ENCODE measurements at regions not wholly inside any gene's neighbourhood (a gene's known extent, or its start where the extent isn't known, plus 50 kb on each side); places are given as distances from the start of the nearest gene placed in this dataset.

DNA sequence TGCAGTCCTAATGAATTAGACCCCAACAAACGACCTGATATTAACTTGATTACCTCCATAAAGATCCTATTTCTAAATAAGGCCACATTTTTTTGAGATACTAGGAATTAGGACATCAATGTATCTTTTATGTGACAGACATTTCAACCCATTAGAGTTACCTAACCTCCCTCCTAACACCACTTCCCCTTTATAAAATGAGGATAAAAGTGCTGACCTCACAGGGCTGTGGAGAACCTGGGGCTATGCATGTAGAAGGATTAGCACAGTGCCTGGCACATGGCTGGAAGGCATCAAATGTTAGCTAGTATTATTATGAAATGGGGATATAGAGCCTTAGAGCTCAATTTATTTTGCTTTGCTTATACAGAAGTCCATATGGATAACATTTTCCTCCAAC is 53.5 kb upstream of the LRRN1 start:
- Histone ChIP-seq H3K4me1 (ENCODE audit: control insufficient read depth, insufficient read depth, low read length) (no peaks in the 10 kb centered on the region), H3K4me3 (ENCODE audit: low read depth, low read length) (no peak overlapping the region), H3K27ac (ENCODE audit: low read depth, low read length) (no peak overlapping the region), H3K9me3 (ENCODE audit: control insufficient read depth, insufficient read depth, low read depth, low read length) (no peaks in the 10 kb centered on the region), H3K36me3 (ENCODE audit: control insufficient read depth, insufficient read depth, low read length) (no peaks in the 10 kb centered on the region), H3K27me3 (ENCODE audit: control insufficient read depth, insufficient read depth, low read length) (no peaks in the 10 kb centered on the region), H3K9ac (ENCODE audit: low read length) (no peak overlapping the region)

GRCh38 chr3:3744826-3745225 is 54.4 kb upstream of the LRRN1 start:
- H3K9me3 ChIP-seq (ENCODE audit: control insufficient read depth, insufficient read depth, low read depth, low read length), result no peaks in the 10 kb centered on the region
- no peaks in the 10 kb centered on the region for H3K36me3 ChIP-seq (ENCODE audit: control insufficient read depth, insufficient read depth, low read length)
- no peaks in the 10 kb centered on the region for H3K4me1 ChIP-seq (ENCODE audit: control insufficient read depth, insufficient read depth, low read length)
- H3K27me3 ChIP-seq (ENCODE audit: control insufficient read depth, insufficient read depth, low read length), result no peaks in the 10 kb centered on the region
- no peak overlapping the region for H3K9ac ChIP-seq (ENCODE audit: low read length)
- H3K27ac ChIP-seq (ENCODE audit: low read depth, low read length), result no peak overlapping the region
- no peak overlapping the region for H3K4me3 ChIP-seq (ENCODE audit: low read depth, low read length)

DNA sequence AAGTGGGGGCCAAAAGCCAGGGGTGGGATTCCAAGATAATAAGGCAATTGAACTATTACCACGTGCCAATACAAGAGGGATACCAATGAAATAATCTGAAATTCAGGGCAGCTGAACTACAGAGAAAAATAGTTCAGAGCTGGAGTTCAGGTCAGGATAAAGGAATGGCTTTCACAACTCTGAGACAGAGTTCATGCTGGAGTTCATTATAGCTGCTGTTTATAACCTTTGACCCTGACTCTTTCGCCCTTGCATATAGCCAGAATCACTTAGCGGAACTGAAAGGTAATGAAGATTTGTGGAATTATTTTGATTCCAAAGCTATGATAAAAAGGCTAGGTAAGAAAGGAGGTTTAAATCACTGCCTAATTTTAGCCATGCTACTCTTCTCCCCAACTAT is 55.5 kb upstream of the LRRN1 start:
- no peaks in the 10 kb centered on the region for H3K9me3 ChIP-seq (ENCODE audit: control insufficient read depth, insufficient read depth, low read depth, low read length)
- H3K4me3 ChIP-seq (ENCODE audit: low read depth, low read length), result no peak overlapping the region
- no peak overlapping the region for H3K9ac ChIP-seq (ENCODE audit: low read length)
- no peaks in the 10 kb centered on the region for H3K36me3 ChIP-seq (ENCODE audit: control insufficient read depth, insufficient read depth, low read length)
- no peaks in the 10 kb centered on the region for H3K27me3 ChIP-seq (ENCODE audit: control insufficient read depth, insufficient read depth, low read length)
- H3K27ac ChIP-seq (ENCODE audit: low read depth, low read length), result no peak overlapping the region
- peaks cover 6% of the 10 kb centered on the region; the same call in 1 of the 2 replicates for H3K4me1 ChIP-seq (ENCODE audit: control insufficient read depth, insufficient read depth, low read length)

DNA sequence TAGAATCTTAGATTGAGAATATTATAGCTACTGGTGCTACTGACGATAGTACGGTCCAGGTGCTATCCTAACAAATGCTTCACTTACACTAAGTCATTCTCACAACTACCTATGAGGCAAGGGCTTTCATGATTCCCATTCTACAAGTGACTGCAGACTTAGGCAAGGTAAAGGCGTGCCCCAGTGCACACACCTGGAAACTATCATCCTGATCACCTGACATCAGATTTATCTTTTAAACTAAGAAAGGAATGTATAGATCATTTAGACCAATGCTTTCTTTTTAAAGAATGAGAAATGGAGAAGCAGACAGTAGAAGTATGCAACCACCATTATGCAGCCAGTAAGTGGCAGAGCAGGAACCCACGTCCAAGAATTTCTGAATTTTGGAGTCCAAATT is 59.2 kb upstream of the LRRN1 start:
- H3K9me3 ChIP-seq (ENCODE audit: control insufficient read depth, insufficient read depth, low read depth, low read length), result no peaks in the 10 kb centered on the region
- H3K9ac ChIP-seq (ENCODE audit: low read length), result no peak overlapping the region
- no peak overlapping the region for H3K27ac ChIP-seq (ENCODE audit: low read depth, low read length)
- no peaks in the 10 kb centered on the region for H3K27me3 ChIP-seq (ENCODE audit: control insufficient read depth, insufficient read depth, low read length)
- no peak overlapping the region for H3K4me3 ChIP-seq (ENCODE audit: low read depth, low read length)
- H3K36me3 ChIP-seq (ENCODE audit: control insufficient read depth, insufficient read depth, low read length), result no peaks in the 10 kb centered on the region
- H3K4me1 ChIP-seq (ENCODE audit: control insufficient read depth, insufficient read depth, low read length), result peaks cover 6% of the 10 kb centered on the region; the same call in 1 of the 2 replicates

- Histone ChIP-seq H3K27me3 (ENCODE audit: control insufficient read depth, insufficient read depth, low read length) (no peaks in the 10 kb centered on the region), H3K36me3 (ENCODE audit: control insufficient read depth, insufficient read depth, low read length) (no peaks in the 10 kb centered on the region), H3K9ac (ENCODE audit: low read length) (no peak overlapping the region), H3K27ac (ENCODE audit: low read depth, low read length) (no peak overlapping the region), H3K9me3 (ENCODE audit: control insufficient read depth, insufficient read depth, low read depth, low read length) (no peaks in the 10 kb centered on the region), H3K4me3 (ENCODE audit: low read depth, low read length) (no peak overlapping the region), H3K4me1 (ENCODE audit: control insufficient read depth, insufficient read depth, low read length) (peaks cover 6% of the 10 kb centered on the region; the same call in 1 of the 2 replicates)
Observed at GRCh38 chr3:3739330-3740060, 59.7 kb upstream of the LRRN1 start.

DNA sequence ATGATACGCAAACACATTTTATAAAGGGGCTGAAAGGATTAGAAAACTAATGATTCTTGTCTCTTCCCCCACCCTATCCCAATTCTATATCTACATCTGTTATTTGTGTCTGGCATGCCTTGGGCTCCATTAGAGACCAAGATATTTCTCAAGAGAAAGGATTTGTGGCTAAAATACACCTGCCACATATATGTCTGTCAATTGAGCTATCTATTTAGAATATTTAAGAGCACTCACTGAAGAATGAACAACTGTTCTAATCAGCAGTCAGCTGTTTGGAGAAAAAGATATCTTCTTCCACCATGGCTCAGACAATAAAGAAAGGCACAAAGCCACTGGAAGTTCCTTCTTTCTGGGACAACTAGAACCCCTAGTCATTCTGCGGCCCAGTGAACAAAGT is 61.7 kb upstream of the LRRN1 start:
- Histone ChIP-seq H3K9ac (ENCODE audit: low read length) (no peak overlapping the region), H3K4me3 (ENCODE audit: low read depth, low read length) (no peak overlapping the region), H3K27me3 (ENCODE audit: control insufficient read depth, insufficient read depth, low read length) (no peaks in the 10 kb centered on the region), H3K9me3 (ENCODE audit: control insufficient read depth, insufficient read depth, low read depth, low read length) (no peaks in the 10 kb centered on the region), H3K4me1 (ENCODE audit: control insufficient read depth, insufficient read depth, low read length) (peaks cover 6% of the 10 kb centered on the region; the same call in 1 of the 2 replicates), H3K27ac (ENCODE audit: low read depth, low read length) (no peak overlapping the region), H3K36me3 (ENCODE audit: control insufficient read depth, insufficient read depth, low read length) (no peaks in the 10 kb centered on the region)

DNA sequence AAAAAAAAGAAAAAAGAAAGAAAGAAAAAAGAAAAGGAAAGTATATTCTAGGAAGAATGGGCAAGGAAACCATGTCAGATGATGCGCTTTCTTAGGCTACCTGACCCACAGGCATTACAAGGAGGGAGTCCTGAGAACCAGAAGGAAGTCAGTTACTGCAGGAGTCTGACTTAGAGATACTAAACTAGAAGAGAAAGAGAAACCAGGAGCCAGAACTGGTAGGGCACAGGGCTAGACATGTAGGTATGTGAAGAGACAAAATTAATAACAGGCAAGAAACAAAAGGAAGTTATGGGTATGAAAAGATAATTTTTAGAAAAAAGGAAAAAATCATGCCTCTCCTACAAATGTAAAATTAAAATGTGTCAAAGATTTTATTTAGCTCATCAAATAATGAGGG is 63.3 kb upstream of the LRRN1 start:
- Histone ChIP-seq H3K4me3 (ENCODE audit: low read depth, low read length) (no peak overlapping the region), H3K27ac (ENCODE audit: low read depth, low read length) (no peak overlapping the region), H3K9me3 (ENCODE audit: control insufficient read depth, insufficient read depth, low read depth, low read length) (no peaks in the 10 kb centered on the region), H3K9ac (ENCODE audit: low read length) (no peak overlapping the region), H3K36me3 (ENCODE audit: control insufficient read depth, insufficient read depth, low read length) (no peaks in the 10 kb centered on the region), H3K27me3 (ENCODE audit: control insufficient read depth, insufficient read depth, low read length) (no peaks in the 10 kb centered on the region), H3K4me1 (ENCODE audit: control insufficient read depth, insufficient read depth, low read length) (peaks cover 6% of the 10 kb centered on the region; the same call in 1 of the 2 replicates)

GRCh38 chr3:3734881-3735280 is 64.3 kb upstream of the LRRN1 start:
- no peaks in the 10 kb centered on the region for H3K27me3 ChIP-seq (ENCODE audit: control insufficient read depth, insufficient read depth, low read length)
- no peak overlapping the region for H3K27ac ChIP-seq (ENCODE audit: low read depth, low read length)
- peaks cover 6% of the 10 kb centered on the region; the same call in 1 of the 2 replicates for H3K4me1 ChIP-seq (ENCODE audit: control insufficient read depth, insufficient read depth, low read length)
- H3K9me3 ChIP-seq (ENCODE audit: control insufficient read depth, insufficient read depth, low read depth, low read length), result no peaks in the 10 kb centered on the region
- no peak overlapping the region for H3K4me3 ChIP-seq (ENCODE audit: low read depth, low read length)
- no peak overlapping the region for H3K9ac ChIP-seq (ENCODE audit: low read length)
- H3K36me3 ChIP-seq (ENCODE audit: control insufficient read depth, insufficient read depth, low read length), result no peaks in the 10 kb centered on the region

DNA sequence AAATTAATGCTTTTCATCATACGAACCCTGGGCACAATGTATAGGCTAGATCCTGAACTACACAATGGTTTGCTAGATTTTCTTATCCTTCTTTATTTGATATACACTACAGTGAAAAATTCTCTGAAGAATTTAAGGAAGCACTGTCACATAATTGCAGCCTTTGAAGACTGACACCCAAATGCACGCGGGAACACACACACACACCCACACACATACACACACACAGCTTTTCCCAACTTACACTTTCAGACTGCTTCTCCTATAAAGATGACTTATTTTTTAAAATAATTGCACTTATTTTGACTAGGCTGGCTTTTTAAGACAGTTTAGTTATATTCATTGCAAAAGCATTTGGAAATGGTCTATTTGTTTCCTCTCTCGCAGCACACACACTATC is 70.0 kb upstream of the LRRN1 start:
- H3K27ac ChIP-seq (ENCODE audit: low read depth, low read length), result no peak overlapping the region
- no peak overlapping the region for H3K4me3 ChIP-seq (ENCODE audit: low read depth, low read length)
- H3K9ac ChIP-seq (ENCODE audit: low read length), result no peak overlapping the region
- H3K4me1 ChIP-seq (ENCODE audit: control insufficient read depth, insufficient read depth, low read length), result no peaks in the 10 kb centered on the region
- H3K36me3 ChIP-seq (ENCODE audit: control insufficient read depth, insufficient read depth, low read length), result no peaks in the 10 kb centered on the region
- H3K27me3 ChIP-seq (ENCODE audit: control insufficient read depth, insufficient read depth, low read length), result no peaks in the 10 kb centered on the region
- no peaks in the 10 kb centered on the region for H3K9me3 ChIP-seq (ENCODE audit: control insufficient read depth, insufficient read depth, low read depth, low read length)

DNA sequence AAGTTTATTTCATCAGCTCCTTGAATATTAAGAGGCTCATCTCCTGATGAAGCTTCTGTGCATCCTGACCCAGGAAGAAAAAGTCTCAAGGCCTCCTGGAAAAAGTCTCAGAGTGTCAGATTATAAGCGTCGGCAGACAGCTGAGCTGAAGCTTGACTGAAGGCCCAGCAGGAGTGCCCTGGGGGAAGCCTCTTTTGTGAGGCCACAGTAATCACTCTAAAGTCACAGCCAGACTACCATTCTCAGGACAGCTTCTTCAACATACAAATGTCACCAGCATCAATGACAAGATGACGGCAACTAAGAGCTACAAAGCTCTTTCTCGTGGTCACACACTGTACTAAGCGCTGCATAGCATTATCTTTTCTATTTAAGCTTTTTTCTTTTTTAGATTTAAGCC is 72.7 kb upstream of the LRRN1 start:
- no peaks in the 10 kb centered on the region for H3K9me3 ChIP-seq (ENCODE audit: control insufficient read depth, insufficient read depth, low read depth, low read length)
- H3K9ac ChIP-seq (ENCODE audit: low read length), result no peak overlapping the region
- no peaks in the 10 kb centered on the region for H3K27me3 ChIP-seq (ENCODE audit: control insufficient read depth, insufficient read depth, low read length)
- H3K36me3 ChIP-seq (ENCODE audit: control insufficient read depth, insufficient read depth, low read length), result no peaks in the 10 kb centered on the region
- H3K4me3 ChIP-seq (ENCODE audit: low read depth, low read length), result no peak overlapping the region
- no peaks in the 10 kb centered on the region for H3K4me1 ChIP-seq (ENCODE audit: control insufficient read depth, insufficient read depth, low read length)
- H3K27ac ChIP-seq (ENCODE audit: low read depth, low read length), result no peak overlapping the region

GRCh38 chr3:3714572-3714971 is 84.7 kb upstream of the LRRN1 start:
- Histone ChIP-seq H3K9ac (ENCODE audit: low read length) (no peak overlapping the region), H3K9me3 (ENCODE audit: control insufficient read depth, insufficient read depth, low read depth, low read length) (peaks cover 21% of the 10 kb centered on the region)

More at GRCh38 chr3:3714572-3714971, 84.7 kb upstream of the LRRN1 start:
- Histone ChIP-seq H3K4me3 (ENCODE audit: low read depth, low read length) (no peak overlapping the region), H3K4me1 (ENCODE audit: control insufficient read depth, insufficient read depth, low read length) (no peaks in the 10 kb centered on the region; the same call in 1 of the 2 replicates), H3K36me3 (ENCODE audit: control insufficient read depth, insufficient read depth, low read length) (no peaks in the 10 kb centered on the region), H3K27ac (ENCODE audit: low read depth, low read length) (no peak overlapping the region), H3K27me3 (ENCODE audit: control insufficient read depth, insufficient read depth, low read length) (no peaks in the 10 kb centered on the region)
